NCI-H1092 (cell line): ENCODE measurements at regions not wholly inside any gene's neighbourhood (a gene's known extent, or its start where the extent isn't known, plus 50 kb on each side); places are given as distances from the start of the nearest gene placed in this dataset.
"Not testable (repeated sequence)": the region's sequence is repeated elsewhere in the genome, so short reads cannot be mapped to it uniquely, and the experiment has no call there.

ENCODE experiments used
- DNase-seq: peaks from one replicate; lab custom pipeline; 2025; lab: John Stamatoyannopoulos, UW

DNA sequence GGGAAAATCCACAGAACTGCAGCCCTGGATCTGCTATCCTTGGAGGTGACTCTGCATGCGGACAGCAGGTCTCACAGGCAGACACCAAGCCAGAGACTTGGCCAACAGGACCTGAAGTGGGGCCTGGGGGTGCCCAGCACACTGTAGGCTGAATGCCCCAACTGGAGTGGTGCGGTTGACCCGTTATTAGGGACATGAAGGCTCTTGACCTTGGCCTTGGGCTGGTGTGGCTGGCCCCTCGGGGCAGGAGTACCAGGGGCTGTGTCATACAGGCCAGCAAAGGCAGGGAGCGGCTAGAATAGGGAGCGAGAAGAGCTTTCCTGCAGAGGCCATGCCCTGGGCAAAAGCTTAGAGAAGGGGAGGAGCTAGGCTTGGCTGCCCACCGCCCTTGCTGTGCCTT is 153.2 kb upstream of the MVB12B start:
- no peak for DNase-seq

DNA sequence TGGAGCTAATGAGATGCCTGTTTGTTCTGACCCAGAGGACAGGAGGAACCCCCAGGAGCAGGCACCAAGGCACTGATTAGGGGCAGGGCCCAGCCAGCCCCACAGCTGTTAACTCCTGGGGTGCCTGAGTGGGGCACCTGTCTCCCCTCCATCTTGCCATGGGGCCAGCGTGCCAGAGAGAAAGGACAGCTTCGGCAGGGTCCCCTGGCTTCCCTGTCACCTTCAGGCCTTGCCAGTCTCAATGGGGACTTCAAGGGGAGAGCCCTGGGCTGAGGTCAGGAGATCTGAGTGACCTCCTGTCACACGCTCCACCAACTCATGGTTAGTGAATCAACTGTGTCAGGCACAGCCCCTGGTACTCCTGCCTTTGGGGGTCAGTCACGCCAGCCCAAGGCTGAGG is 152.7 kb upstream of the MVB12B start:
- no peak for DNase-seq

- no peak for DNase-seq
Measured at GRCh38 chr9:126183266-126183665, 143.4 kb upstream of the MVB12B start.

GRCh38 chr9:126190994-126191393 is 135.6 kb upstream of the MVB12B start:
- DNase-seq = not testable (repeated sequence)

- DNase-seq = no peak
Measured at GRCh38 chr9:126198854-126199253, 127.8 kb upstream of the MVB12B start.

DNA sequence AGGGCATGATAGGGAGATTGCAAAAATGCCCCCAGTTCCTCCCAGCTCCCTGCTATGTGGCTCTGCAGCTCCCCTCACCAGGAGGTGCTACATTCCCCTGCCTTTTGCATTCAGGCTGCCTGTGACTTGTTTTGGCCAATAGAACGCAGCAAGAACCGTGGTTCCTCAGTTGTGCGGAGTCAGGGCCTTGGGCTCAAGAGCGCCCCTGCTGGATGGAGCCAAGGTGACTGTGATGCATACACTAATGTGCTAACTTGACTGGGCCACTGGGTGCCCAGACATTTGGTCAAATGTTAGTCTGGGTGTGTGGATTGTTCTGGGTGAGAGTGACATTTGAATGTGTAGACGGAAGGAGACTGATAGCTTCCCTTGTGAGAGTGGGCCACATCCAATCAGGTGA is 123.3 kb upstream of the MVB12B start:
- DNase-seq = no peak

DNA sequence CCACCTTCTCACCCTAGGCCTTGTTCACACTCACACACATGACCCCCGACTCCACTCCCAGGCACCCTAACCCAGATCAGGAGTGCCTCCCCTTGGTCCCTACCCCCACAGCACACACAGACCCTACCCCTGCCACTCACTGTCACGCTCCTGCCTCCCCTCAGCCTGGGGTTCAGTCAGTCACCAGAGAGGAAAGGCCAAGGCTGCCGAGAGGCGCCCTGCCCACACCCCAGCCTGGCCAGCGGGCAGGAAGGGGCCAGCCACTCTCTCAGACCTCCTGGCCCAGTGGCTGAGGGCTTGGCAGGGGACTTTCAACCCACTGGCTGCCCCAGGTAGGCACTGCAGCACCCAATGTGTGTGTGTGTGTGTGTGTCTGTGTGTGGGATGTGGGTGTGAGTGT is 122.4 kb upstream of the MVB12B start:
- DNase-seq = no peak

- no peak for DNase-seq
Measured at GRCh38 chr9:126204708-126205225, 121.9 kb upstream of the MVB12B start.

DNA sequence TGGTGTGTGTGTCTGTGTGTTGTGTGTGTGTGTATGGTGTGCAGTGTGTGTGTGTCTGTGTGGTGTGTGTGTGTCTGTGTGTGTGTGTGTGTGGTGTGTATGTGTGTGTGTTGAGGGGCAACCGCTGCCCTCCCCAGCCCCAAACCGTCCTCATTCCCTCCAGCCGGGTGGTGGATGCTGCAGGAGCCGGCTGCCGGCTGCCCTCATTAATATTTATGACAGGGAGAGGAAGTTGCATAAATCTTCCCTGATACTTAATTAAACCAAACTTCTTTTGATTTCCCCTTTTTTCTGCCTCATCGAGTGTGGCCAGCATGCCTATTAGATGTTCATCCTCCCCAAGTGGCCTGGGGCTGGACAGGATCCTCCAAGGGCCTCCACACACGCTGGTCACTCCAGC is 121.4 kb upstream of the MVB12B start:
- DNase-seq = no peak

- DNase-seq = no peak
Measured at GRCh38 chr9:126205845-126206498, 120.7 kb upstream of the MVB12B start.

DNA sequence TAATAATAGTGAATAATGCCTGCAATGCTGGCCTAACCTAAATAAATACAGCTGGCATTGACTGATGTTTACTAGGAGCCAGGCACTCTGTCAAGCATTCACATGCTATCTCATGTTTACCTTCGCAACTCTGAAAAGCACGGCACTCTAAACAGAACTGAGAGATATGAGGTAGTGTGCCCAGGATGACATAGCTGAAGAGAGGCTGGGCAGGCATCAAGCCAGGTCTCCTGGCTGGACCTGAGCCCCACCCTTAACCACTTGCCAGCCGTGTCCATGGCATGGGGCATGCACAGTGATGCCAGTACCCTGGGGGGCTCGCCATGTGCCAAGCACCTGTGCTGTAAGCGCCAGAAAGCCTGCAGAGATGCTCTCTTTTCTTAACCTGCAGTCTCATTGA is 119.4 kb upstream of the MVB12B start:
- peak; percentile 8 for DNase-seq

DNA sequence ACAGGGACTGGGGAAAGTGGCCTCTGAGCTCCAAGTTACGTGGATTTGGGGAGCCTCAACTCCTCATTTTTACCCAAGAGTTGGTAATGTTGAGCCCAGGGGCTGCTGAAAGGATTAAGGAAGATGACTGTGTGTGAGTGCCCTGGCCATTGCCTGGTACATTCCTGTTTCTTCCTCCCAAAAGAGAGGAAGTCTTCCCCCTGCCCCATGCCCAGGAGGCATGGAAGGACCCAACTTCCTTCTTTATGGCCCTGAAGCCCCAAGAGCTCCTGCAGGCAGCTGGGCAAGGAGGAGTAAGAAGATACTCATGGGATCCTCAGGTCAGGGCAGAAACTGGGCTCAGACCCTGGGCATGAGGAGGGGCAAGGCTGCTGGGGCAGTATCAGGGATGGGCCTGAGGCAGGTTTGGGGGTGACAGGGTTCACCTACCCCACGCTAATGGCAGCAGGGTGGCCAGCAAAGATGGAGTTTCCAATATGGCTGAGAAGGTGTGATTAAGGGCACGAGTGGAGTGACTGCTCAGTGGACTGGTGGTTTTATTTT is 118.3 kb upstream of the MVB12B start:
- no peak for DNase-seq

GRCh38 chr9:126211441-126212074 is 115.1 kb upstream of the MVB12B start:
- DNase-seq = no peak

DNA sequence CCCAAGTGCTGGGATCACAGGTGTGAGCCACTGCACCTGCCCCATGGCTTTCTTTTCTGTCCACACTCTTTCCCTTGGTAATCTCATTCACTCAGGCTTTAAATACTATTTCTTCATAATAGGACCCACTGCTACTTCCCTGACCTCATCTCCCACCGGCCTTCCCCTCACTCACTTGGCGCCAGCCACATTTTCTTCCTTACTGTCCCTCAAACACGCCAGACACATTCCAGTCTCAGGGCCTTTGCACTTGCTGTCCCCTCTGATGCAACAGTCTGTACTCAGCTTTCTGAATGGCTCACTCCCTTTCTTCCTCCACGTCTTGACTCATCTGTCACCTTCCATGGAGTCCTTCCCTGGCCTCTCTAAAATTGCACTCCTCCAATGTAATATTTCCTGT is 111.1 kb upstream of the MVB12B start:
- no peak for DNase-seq

GRCh38 chr9:126216826-126217225 is 109.8 kb upstream of the MVB12B start:
- DNase-seq = no peak

GRCh38 chr9:126217250-126217653 is 109.4 kb upstream of the MVB12B start:
- DNase-seq = no peak

DNA sequence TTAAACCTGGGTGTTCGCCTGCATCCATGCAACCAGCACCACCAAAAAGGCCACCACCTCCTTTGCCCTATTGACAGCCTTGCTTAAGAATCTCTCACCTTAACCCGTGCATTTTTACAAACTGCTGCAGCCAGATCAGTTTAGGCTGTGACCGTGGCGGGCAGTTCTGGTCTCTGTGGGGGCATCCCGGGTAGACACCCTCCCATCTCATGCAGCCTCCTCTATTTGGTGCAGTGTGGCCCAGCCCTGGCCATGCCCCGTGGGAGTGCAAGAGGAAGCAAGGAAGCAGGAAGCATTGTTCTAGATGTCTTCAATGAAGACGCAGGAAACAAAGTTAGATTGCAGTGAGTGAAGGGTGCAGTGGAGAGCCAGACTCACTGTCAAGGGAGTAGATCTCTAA is 108.8 kb upstream of the MVB12B start:
- DNase-seq = no peak

- DNase-seq = no peak
Measured at GRCh38 chr9:126218359-126219125, 108.1 kb upstream of the MVB12B start.

- DNase-seq = no peak
Measured at GRCh38 chr9:126219166-126219565, 107.5 kb upstream of the MVB12B start.

GRCh38 chr9:126219648-126220063 is 107.0 kb upstream of the MVB12B start:
- DNase-seq = no peak

DNA sequence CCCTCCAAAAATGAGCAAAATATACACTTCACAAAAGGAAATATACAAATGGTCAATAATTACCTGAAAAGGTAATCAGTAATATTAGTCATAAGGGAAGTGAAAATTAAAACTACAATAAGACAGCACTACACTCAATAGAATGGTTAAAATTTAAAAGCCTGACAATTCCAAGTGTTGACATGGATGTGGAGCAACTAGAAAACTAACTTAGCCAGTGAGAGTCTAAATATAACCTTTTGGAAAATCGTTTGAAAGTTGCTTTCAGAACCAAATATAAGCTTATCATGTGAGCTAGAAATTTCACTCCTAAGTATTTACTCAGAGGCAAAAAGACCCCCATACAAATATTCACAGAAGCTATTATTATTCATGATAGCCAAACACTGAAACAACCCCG is 105.1 kb upstream of the MVB12B start:
- no peak for DNase-seq

- no peak for DNase-seq
Measured at GRCh38 chr9:126222363-126222834, 104.2 kb upstream of the MVB12B start.
